ENCODE measurements at regions not wholly inside any gene's neighbourhood (a gene's known extent, or its start where the extent isn't known, plus 50 kb on each side); places are given as distances from the start of the nearest gene placed in this dataset.

- TF ChIP-seq CTCF (IDR thresholded peaks at IDR 0.05; ENCODE audit: low read depth, low read length): no peak
- DNase-seq (ENCODE audit: low read depth, low spot score): no peak
- no peak overlapping the region for H3K4me3 ChIP-seq (ENCODE audit: low read depth, low read length)
- in situ Hi-C loops (cut with HindIII; ENCODE audit: low sequenced_read_pairs): no loop called here
Observed at GRCh38 chr1:8176279-8176678, 141.6 kb upstream of the SLC45A1 start.

- no peak for TF ChIP-seq CTCF (IDR thresholded peaks at IDR 0.05; ENCODE audit: low read depth, low read length)
- no peak overlapping the region for H3K4me3 ChIP-seq (ENCODE audit: low read depth, low read length)
- no peak for DNase-seq (ENCODE audit: low read depth, low spot score)
- in situ Hi-C loops (cut with HindIII; ENCODE audit: low sequenced_read_pairs): no loop called here
Observed at GRCh38 chr1:8174807-8175206, 143.1 kb upstream of the SLC45A1 start.

- TF ChIP-seq CTCF (IDR thresholded peaks at IDR 0.05; ENCODE audit: low read depth, low read length): no peak
- H3K4me3 ChIP-seq (ENCODE audit: low read depth, low read length): no peak overlapping the region
- in situ Hi-C loops (cut with HindIII; ENCODE audit: low sequenced_read_pairs): no loop called here
- DNase-seq (ENCODE audit: low read depth, low spot score): no peak
Observed at GRCh38 chr1:8171751-8172464, 145.8 kb upstream of the ERRFI1 start.

GRCh38 chr1:8170059-8170835, 144.1 kb upstream of the ERRFI1 start:
- no peak overlapping the region for H3K4me3 ChIP-seq (ENCODE audit: low read depth, low read length)
- no peak for DNase-seq (ENCODE audit: low read depth, low spot score)
- in situ Hi-C loops (cut with HindIII; ENCODE audit: low sequenced_read_pairs): no loop called here
- TF ChIP-seq CTCF (IDR thresholded peaks at IDR 0.05; ENCODE audit: low read depth, low read length): no peak

- H3K4me3 ChIP-seq (ENCODE audit: low read depth, low read length): no peak overlapping the region
- DNase-seq (ENCODE audit: low read depth, low spot score): peak; percentile 83
- TF ChIP-seq CTCF (IDR thresholded peaks at IDR 0.05; ENCODE audit: low read depth, low read length): no peak
- in situ Hi-C loops (cut with HindIII; ENCODE audit: low sequenced_read_pairs): no loop called here
Observed at GRCh38 chr1:8169364-8170058, 143.4 kb upstream of the ERRFI1 start.

GRCh38 chr1:8167936-8168335, 141.8 kb upstream of the ERRFI1 start:
- H3K4me3 ChIP-seq (ENCODE audit: low read depth, low read length): no peak overlapping the region
- DNase-seq (ENCODE audit: low read depth, low spot score): no peak
- TF ChIP-seq CTCF (IDR thresholded peaks at IDR 0.05; ENCODE audit: low read depth, low read length): no peak
- in situ Hi-C loops (cut with HindIII; ENCODE audit: low sequenced_read_pairs): no loop called here

All from astrocyte of the spinal cord (primary cell).